NB4 (cell line): ENCODE measurements at regions not wholly inside any gene's neighbourhood (a gene's known extent, or its start where the extent isn't known, plus 50 kb on each side); places are given as distances from the start of the nearest gene placed in this dataset.

Source experiments
- CTCF ChIP-seq: IDR thresholded peaks from one replicate; pipeline ENCODE4 v1.5.1; 2012; ENCODE audit warnings: low read depth, low read length
- POLR2A ChIP-seq: IDR thresholded peaks from 2 replicates; pipeline ENCODE4 v1.6.1; 2011; ENCODE audit warnings: mild to moderate bottlenecking; ENCODE audit not compliant: insufficient read length; ENCODE audit errors: extremely low read depth

DNA sequence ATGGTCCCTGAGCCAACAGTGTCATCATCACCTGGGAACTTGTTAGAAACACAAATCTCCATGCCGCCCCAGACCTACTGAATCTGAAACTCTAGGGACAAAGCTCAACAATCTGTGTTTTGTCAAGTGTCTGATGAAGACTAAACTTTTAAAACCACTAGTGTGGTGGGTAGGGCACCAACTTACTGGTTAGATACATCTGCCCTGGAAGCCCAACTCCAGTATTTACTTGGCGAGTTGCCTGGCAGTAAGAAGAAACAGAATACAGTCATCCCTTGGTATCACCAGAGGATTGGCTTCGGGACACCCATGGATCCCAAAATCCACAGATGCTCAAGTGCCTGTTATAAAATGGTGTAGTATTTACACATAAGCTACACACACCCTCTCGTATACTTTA lies 367.9 kb upstream of the DUSP10 start:
- TF ChIP-seq POLR2A (no peak), CTCF (no peak)
